Uterus (tissue), 3 donors: ENCODE measurements at regions not wholly inside any gene's neighbourhood (a gene's known extent, or its start where the extent isn't known, plus 50 kb on each side); places are given as distances from the start of the nearest gene placed in this dataset.
A peak's percentile ranks its signal among the peaks of the same experiment; 100 is the strongest.

Experiments used
- DNase-seq, 2 donors: peaks; one replicate each; pipeline ENCODE4 v3.0.0-alpha.2; 2019 to 2020
- H3K27ac ChIP-seq, 2 donors: fragments of 200-600 bp; sonication (generic); 1 replicate in 1 of 2; 2 replicates in 1 of 2; pipeline ENCODE4 v1.5.1; 2016 to 2018
- H3K27me3 ChIP-seq, 2 donors: fragments of 200-600 bp; sonication (generic); one replicate each; pipeline ENCODE4 v1.5.1; 2018 to 2019; ENCODE audit warnings: control low read depth in 1 of 2
- H3K36me3 ChIP-seq, 2 donors: fragments of 200-600 bp; sonication (generic); one replicate each; pipeline ENCODE4 v1.5.1; 2019; ENCODE audit warnings: control low read depth in 1 of 2
- H3K4me1 ChIP-seq, 2 donors: fragments of 200-600 bp; sonication (generic); one replicate each; pipeline ENCODE4 v1.5.1; 2018 to 2019; ENCODE audit warnings: control low read depth in 1 of 2
- H3K4me3 ChIP-seq, 2 donors: fragments of 200-600 bp; sonication (generic); 1 replicate in 1 of 2; 2 replicates in 1 of 2; pipeline ENCODE4 v1.5.1; 2018 to 2019; ENCODE audit warnings: mild to moderate bottlenecking in 1 of 2
- H3K9me3 ChIP-seq, 2 donors: fragments of 200-600 bp; sonication (generic); one replicate each; pipeline ENCODE4 v1.5.1; 2019; ENCODE audit warnings: control low read depth in 1 of 2
- CTCF ChIP-seq, 4 experiments: fragments of 200-600 bp in 2 of 4; fragments of 450-650 bp in 2 of 4; sonication (generic) in 2 of 4; IDR thresholded peaks; one replicate each; pipeline ENCODE4 v1.5.1; 2016 to 2019; ENCODE audit warnings: antibody characterized with exemption in 4 of 4, mild to moderate bottlenecking in 2 of 4, moderate library complexity in 1 of 4
- POLR2A ChIP-seq, 2 donors: fragments of 450-650 bp; IDR thresholded peaks; one replicate each; pipeline ENCODE4 v1.6.1; 2016; ENCODE audit warnings: antibody characterized with exemption in 2 of 2, mild to moderate bottlenecking in 1 of 2, moderate library complexity in 1 of 2
- intact Hi-C: fragments of 100-400 bp; cut with DNase I; formaldehyde crosslinking; loops from one replicate; pipeline ENCODE4 v1.15.1; 2023; ENCODE audit warnings: low total_unique reads
- donor health status: DM: yes; HTN: yes; CAD: no.

GRCh38 chr12:115364921-115365320 lies 680.9 kb upstream of the TBX3 start:
- Histone ChIP-seq H3K27ac (no peak overlapping the region), H3K36me3 (no peaks in the 10 kb centered on the region), H3K4me3 (no peak overlapping the region), H3K4me1 (no peaks in the 10 kb centered on the region), H3K27me3 (no peaks in the 10 kb centered on the region), H3K9me3 (no peaks in the 10 kb centered on the region)
- intact Hi-C loops: no loop called here
- DNase-seq: no peak
- no peak for TF ChIP-seq POLR2A (IDR thresholded peaks at IDR 0.05)
- no peak for TF ChIP-seq CTCF (IDR thresholded peaks at IDR 0.05)

GRCh38 chr12:115362339-115362976 lies 678.5 kb upstream of the TBX3 start:
- H3K36me3 ChIP-seq: no peaks in the 10 kb centered on the region
- DNase-seq: no peak
- intact Hi-C loops: no loop called here
- H3K4me1 ChIP-seq: no peaks in the 10 kb centered on the region
- no peak for TF ChIP-seq CTCF (IDR thresholded peaks at IDR 0.05)
- no peaks in the 10 kb centered on the region for H3K9me3 ChIP-seq
- H3K4me3 ChIP-seq: no peak overlapping the region
- no peak overlapping the region for H3K27ac ChIP-seq
- no peaks in the 10 kb centered on the region for H3K27me3 ChIP-seq

GRCh38 chr12:115357681-115358080 lies 673.7 kb upstream of the TBX3 start:
- no peaks in the 10 kb centered on the region for H3K27me3 ChIP-seq
- TF ChIP-seq POLR2A (IDR thresholded peaks at IDR 0.05) (no peak), CTCF (IDR thresholded peaks at IDR 0.05) (no peak)
- no peak for DNase-seq
- no peaks in the 10 kb centered on the region for H3K4me1 ChIP-seq
- no peak overlapping the region for H3K4me3 ChIP-seq
- H3K36me3 ChIP-seq: no peaks in the 10 kb centered on the region
- intact Hi-C loops: no loop called here
- H3K9me3 ChIP-seq: no peaks in the 10 kb centered on the region
- no peak overlapping the region for H3K27ac ChIP-seq

- H3K27me3 ChIP-seq: no peaks in the 10 kb centered on the region
- H3K4me3 ChIP-seq: no peak overlapping the region
- DNase-seq: no peak
- no peaks in the 10 kb centered on the region for H3K9me3 ChIP-seq
- no peaks in the 10 kb centered on the region for H3K4me1 ChIP-seq
- H3K36me3 ChIP-seq: no peaks in the 10 kb centered on the region
- TF ChIP-seq CTCF (IDR thresholded peaks at IDR 0.05) (no peak), POLR2A (IDR thresholded peaks at IDR 0.05) (no peak)
- H3K27ac ChIP-seq: no peak overlapping the region
- intact Hi-C loops: no loop called here
Observed at GRCh38 chr12:115355301-115355700, 671.3 kb upstream of the TBX3 start.

- H3K4me3 ChIP-seq: peak overlapping the region; percentile 6 to 40
- no peaks in the 10 kb centered on the region for H3K4me1 ChIP-seq
- TF ChIP-seq POLR2A (IDR thresholded peaks at IDR 0.05) (peak in 1 of 2 donors; percentile 33), CTCF (IDR thresholded peaks at IDR 0.05) (no peak)
- no peaks in the 10 kb centered on the region for H3K27me3 ChIP-seq
- peak; percentile 77 to 89 for DNase-seq
- H3K9me3 ChIP-seq: no peaks in the 10 kb centered on the region
- H3K36me3 ChIP-seq: no peaks in the 10 kb centered on the region
- H3K27ac ChIP-seq: peak overlapping the region; percentile 56 to 87
- intact Hi-C loops: no loop called here
Observed at GRCh38 chr12:115354007-115354890, 670.3 kb upstream of the TBX3 start.
